IMR-90 (cell line): ENCODE measurements at regions not wholly inside any gene's neighbourhood (a gene's known extent, or its start where the extent isn't known, plus 50 kb on each side); places are given as distances from the start of the nearest gene placed in this dataset.
"Not testable (repeated sequence)": the region's sequence is repeated elsewhere in the genome, so short reads cannot be mapped to it uniquely, and the experiment has no call there.

Experiments
- ATAC-seq: fragments of 200-7000 bp; cut with Tn5 transposase; 2 replicates; pipeline ENCODE4 v1.9.1; 2020; ENCODE audit warnings: low read depth, mild to moderate bottlenecking, moderate library complexity
- BruUV-seq: library from RNA; stranded (reverse); fragments of 400-500 nt; replicated peaks from 2 replicates; lab custom pipeline; 2021; lab: Mats Ljungman, UMichigan
- CTCF ChIA-PET: fragments of 300-600 bp; formaldehyde crosslinking; extraction: SDS; loops from one replicate; lab custom pipeline; 2021; ENCODE audit warnings: antibody characterized with exemption; lab: Yijun Ruan, JAX
- POLR2A ChIA-PET: fragments of 300-600 bp; sonication (Branson Sonifier 250); formaldehyde crosslinking; loops from one replicate; lab custom pipeline; 2022; ENCODE audit warnings: antibody characterized with exemption; ENCODE audit not compliant: unreplicated experiment; lab: Charles Lee
- DNase-seq: peaks from one replicate; pipeline ENCODE4 v3.0.0; 2013
- H2AFZ ChIP-seq: replicated peaks from 2 replicates; pipeline ENCODE3; 2013; ENCODE audit warnings: low read length, mild to moderate bottlenecking; ENCODE audit not compliant: poor library complexity
- H2AK5ac ChIP-seq: 2 replicates; pipeline ENCODE4 v1.6.1; 2013; ENCODE audit warnings: low read depth, low read length, inconsistent platforms
- H2AK9ac ChIP-seq: replicated peaks from 2 replicates; pipeline ENCODE3; 2013; ENCODE audit warnings: mild to moderate bottlenecking, low read depth, low read length, moderate library complexity; ENCODE audit not compliant: poor library complexity
- H2BK120ac ChIP-seq: 2 replicates; pipeline ENCODE4 v1.6.1; 2013; ENCODE audit warnings: low read depth, low read length, inconsistent platforms
- H2BK15ac ChIP-seq: 3 replicates; pipeline ENCODE4 v1.6.1; 2013; ENCODE audit warnings: low read depth, low read length, inconsistent platforms
- H2BK20ac ChIP-seq: 2 replicates; pipeline ENCODE4 v1.6.1; 2013; ENCODE audit warnings: low read depth, mild to moderate bottlenecking, inconsistent platforms, low read length, moderate library complexity
- H2BK5ac ChIP-seq: 2 replicates; pipeline ENCODE4 v1.6.1; 2013; ENCODE audit warnings: mild to moderate bottlenecking, low read depth, low read length, inconsistent platforms; ENCODE audit not compliant: poor library complexity, severe bottlenecking
- H3K14ac ChIP-seq: replicated peaks from 2 replicates; pipeline ENCODE4 v1.6.1; 2013; ENCODE audit warnings: low read depth, low read length, inconsistent platforms
- H3K18ac ChIP-seq: 2 replicates; pipeline ENCODE4 v1.6.1; 2013; ENCODE audit warnings: low read depth, low read length, control low read depth
- H3K23ac ChIP-seq: 2 replicates; pipeline ENCODE4 v1.6.1; 2013; ENCODE audit warnings: low read depth, low read length, inconsistent platforms
- H3K27ac ChIP-seq: 2 replicates; pipeline ENCODE4 v1.5.1; 2013; ENCODE audit warnings: mild to moderate bottlenecking, control low read depth, low read length; ENCODE audit not compliant: insufficient read depth
- H3K27me3 ChIP-seq: 2 replicates; pipeline ENCODE4 v1.6.1; 2013; ENCODE audit warnings: low read length; ENCODE audit not compliant: control insufficient read depth, insufficient read depth
- H3K36me3 ChIP-seq: 2 replicates; pipeline ENCODE4 v1.6.1; 2013; ENCODE audit warnings: low read length, mixed read lengths; ENCODE audit not compliant: control insufficient read depth, insufficient read depth
- H3K4ac ChIP-seq: 2 replicates; pipeline ENCODE4 v1.6.1; 2013; ENCODE audit warnings: low read depth, low read length, inconsistent platforms
- H3K4me1 ChIP-seq: 2 replicates; pipeline ENCODE4 v1.6.1; 2013; ENCODE audit warnings: low read length, mixed read lengths; ENCODE audit not compliant: control insufficient read depth, insufficient read depth
- H3K4me2 ChIP-seq: 2 replicates; pipeline ENCODE4 v1.6.1; 2013; ENCODE audit warnings: low read depth, mild to moderate bottlenecking, control low read depth, low read length, moderate library complexity
- H3K4me3 ChIP-seq: 2 replicates; pipeline ENCODE4 v1.5.1; 2013; ENCODE audit warnings: low read depth, mild to moderate bottlenecking, control low read depth, low read length, moderate library complexity; ENCODE audit not compliant: insufficient read depth
- H3K56ac ChIP-seq: 2 replicates; pipeline ENCODE4 v1.6.1; 2013; ENCODE audit warnings: low read length, inconsistent platforms; ENCODE audit not compliant: insufficient read depth; ENCODE audit errors: extremely low read depth
- H3K79me1 ChIP-seq, 2 experiments: 2 replicates each; pipeline ENCODE4 v1.6.1; 2013; ENCODE audit warnings: low read length in 2 of 2, inconsistent platforms in 1 of 2, low read depth in 1 of 2
- H3K9ac ChIP-seq: 2 replicates; pipeline ENCODE4 v1.6.1; 2013; ENCODE audit warnings: low read depth, low read length, control low read depth
- H3K9me1 ChIP-seq: 2 replicates; pipeline ENCODE4 v1.6.1; 2013; ENCODE audit warnings: low read length, inconsistent platforms; ENCODE audit not compliant: insufficient read depth
- H3K9me3 ChIP-seq: 2 replicates; pipeline ENCODE4 v1.6.1; 2013; ENCODE audit warnings: low read length; ENCODE audit not compliant: control insufficient read depth, insufficient read depth
- H4K20me1 ChIP-seq: 2 replicates; pipeline ENCODE4 v1.6.1; 2013; ENCODE audit warnings: low read length, inconsistent platforms; ENCODE audit not compliant: insufficient read depth
- H4K5ac ChIP-seq: 2 replicates; pipeline ENCODE4 v1.6.1; 2013; ENCODE audit warnings: mild to moderate bottlenecking, low read depth, low read length, control low read depth
- H4K8ac ChIP-seq, 2 experiments: 2 replicates each; pipeline ENCODE4 v1.6.1; 2013; ENCODE audit warnings: low read depth in 2 of 2, low read length in 2 of 2, control low read depth in 1 of 2, inconsistent platforms in 1 of 2
- H4K91ac ChIP-seq: 2 replicates; pipeline ENCODE4 v1.6.1; 2013; ENCODE audit warnings: low read depth, low read length, inconsistent platforms; ENCODE audit not compliant: insufficient read depth
- WGBS, 2 experiments: methylation state at CpG; one replicate each; pipeline versions ENCODE4 v1.1.5 to v1.1.7; 2013; ENCODE audit warnings: missing lambda C conversion rate in 2 of 2; ENCODE audit not compliant: insufficient read length in 1 of 2; ENCODE audit errors: extremely low coverage in 2 of 2; 5-methylcytosine and 5-hydroxymethylcytosine counted together
- dilution Hi-C: fragments of 300-500 bp; cut with HindIII; formaldehyde crosslinking; loops from one replicate; pipeline ENCODE4 v1.14.3; 2018; ENCODE audit warnings: low sequenced_read_pairs; ENCODE audit not compliant: unreplicated experiment
- in situ Hi-C: fragments of 300-500 bp; cut with MboI; formaldehyde crosslinking; loops from 3 replicates; pipeline ENCODE4 v1.14.3; 2019; ENCODE audit warnings: low sequenced_read_pairs, inconsistent platforms, mixed read lengths
- intact Hi-C: fragments of 100-400 bp; cut with micrococcal nuclease; formaldehyde crosslinking; loops from 2 replicates; pipeline ENCODE4 v1.10.0; 2022

GRCh38 chr11:71664941-71665340 is 82.3 kb upstream of the KRTAP5-11 start:
- CTCF ChIA-PET, H2BK5ac ChIP-seq, H3K9me1 ChIP-seq: not testable (repeated sequence)

GRCh38 chr11:71698110-71698509 is 115.4 kb upstream of the KRTAP5-11 start:
- H3K18ac ChIP-seq, H3K36me3 ChIP-seq, H4K5ac ChIP-seq, H3K4me2 ChIP-seq, H3K23ac ChIP-seq, dilution Hi-C loops, H2BK120ac ChIP-seq, H3K9ac ChIP-seq, POLR2A ChIA-PET, H3K14ac ChIP-seq, H3K79me1 ChIP-seq, CTCF ChIA-PET, H2BK15ac ChIP-seq, ATAC-seq, BruUV-seq, H2AK9ac ChIP-seq, DNase-seq, H3K4me3 ChIP-seq, H3K27ac ChIP-seq, H3K56ac ChIP-seq, H3K4ac ChIP-seq, H2BK20ac ChIP-seq, H3K9me1 ChIP-seq, H4K91ac ChIP-seq, H3K9me3 ChIP-seq, H3K27me3 ChIP-seq, H3K4me1 ChIP-seq, H2AK5ac ChIP-seq, H4K8ac ChIP-seq, H4K20me1 ChIP-seq, H2AFZ ChIP-seq, H2BK5ac ChIP-seq, in situ Hi-C loops, intact Hi-C loops: not testable (repeated sequence)

More at GRCh38 chr11:71664941-71665340, 82.3 kb upstream of the KRTAP5-11 start:
- POLR2A ChIA-PET, H3K23ac ChIP-seq, in situ Hi-C loops, H3K36me3 ChIP-seq, H3K79me1 ChIP-seq, dilution Hi-C loops, H3K4me3 ChIP-seq, H3K27me3 ChIP-seq, H2BK20ac ChIP-seq, H3K18ac ChIP-seq, H3K9ac ChIP-seq, intact Hi-C loops, DNase-seq, H2AK9ac ChIP-seq, H4K8ac ChIP-seq, H3K14ac ChIP-seq, H3K4me1 ChIP-seq, H3K4ac ChIP-seq, H3K27ac ChIP-seq, BruUV-seq, H3K4me2 ChIP-seq, H4K20me1 ChIP-seq, H2AFZ ChIP-seq, H2BK120ac ChIP-seq, H4K5ac ChIP-seq, ATAC-seq, H2AK5ac ChIP-seq, H2BK15ac ChIP-seq, H4K91ac ChIP-seq, H3K56ac ChIP-seq, H3K9me3 ChIP-seq: not testable (repeated sequence)
- no CpG with 5 or more reads among the region's 3 CpGs for WGBS, 2 experiments
